Panc1 (cell line): ENCODE measurements at regions not wholly inside any gene's neighbourhood (a gene's known extent, or its start where the extent isn't known, plus 50 kb on each side); places are given as distances from the start of the nearest gene placed in this dataset.
"Not testable (repeated sequence)": the region's sequence is repeated elsewhere in the genome, so short reads cannot be mapped to it uniquely, and the experiment has no call there.

Experiments
- CTCF ChIP-seq: fragments of 450-650 bp; IDR thresholded peaks from 2 replicates; pipeline ENCODE4 v1.5.1; 2017; ENCODE audit warnings: mild to moderate bottlenecking
- REST ChIP-seq, 2 experiments: IDR thresholded peaks; 2 replicates each; pipeline ENCODE4 v1.6.1; 2011 to 2012; ENCODE audit warnings: low read depth in 2 of 2, control low read depth in 1 of 2, low read length in 1 of 2, mild to moderate bottlenecking in 1 of 2, moderate library complexity in 1 of 2; ENCODE audit not compliant: insufficient read depth in 1 of 2
- SIN3A ChIP-seq: IDR thresholded peaks from 2 replicates; pipeline ENCODE4 v1.6.1; 2012; ENCODE audit warnings: low read depth, mild to moderate bottlenecking, low read length, moderate library complexity, borderline replicate concordance; ENCODE audit not compliant: insufficient read depth

- TF ChIP-seq CTCF; REST (IDR thresholded peaks at IDR 0.05; ENCODE audit: insufficient read depth in 1 of 2, low read depth in 2 of 2, low read length in 1 of 2); SIN3A: not testable (repeated sequence)
These were observed 1241.8 kb downstream of the TMEM121 start for GRCh38 chr14:106768230-106768629.
